ENCODE measurements at regions not wholly inside any gene's neighbourhood (a gene's known extent, or its start where the extent isn't known, plus 50 kb on each side); places are given as distances from the start of the nearest gene placed in this dataset.
"Not testable (repeated sequence)": the region's sequence is repeated elsewhere in the genome, so short reads cannot be mapped to it uniquely, and the experiment has no call there.

- not testable (repeated sequence) for TF ChIP-seq CTCF (IDR thresholded peaks at IDR 0.05 in 8 of 11, conservative IDR thresholded peaks at IDR 0.05 in 3 of 11); POLR2A (IDR thresholded peaks at IDR 0.05); POLR2AphosphoS5 (IDR thresholded peaks at IDR 0.05)
Observed at GRCh38 chr1:157247764-157248049, 109.5 kb upstream of the ETV3 start.

Measured in spleen (tissue), 7 donors.